Vagina (tissue), 2 donors: ENCODE measurements at regions not wholly inside any gene's neighbourhood (a gene's known extent, or its start where the extent isn't known, plus 50 kb on each side); places are given as distances from the start of the nearest gene placed in this dataset.

Source experiments
- DNase-seq, 2 donors: peaks; one replicate each; pipeline ENCODE4 v3.0.0-alpha.2; 2017; ENCODE audit errors: extremely low spot score in 2 of 2
- H3K27ac ChIP-seq: fragments of 200-600 bp; sonication (generic); one replicate; pipeline ENCODE4 v1.5.1; 2019
- H3K27me3 ChIP-seq: fragments of 200-600 bp; sonication (generic); one replicate; pipeline ENCODE4 v1.5.1; 2019
- H3K36me3 ChIP-seq, 2 donors: fragments of 200-600 bp; sonication (generic); one replicate each; pipeline ENCODE4 v1.5.1; 2017 to 2019
- H3K4me1 ChIP-seq: fragments of 200-600 bp; sonication (generic); one replicate; pipeline ENCODE4 v1.5.1; 2019
- H3K4me3 ChIP-seq, 2 donors: fragments of 200-600 bp; sonication (generic); 1 replicate in 1 of 2; 2 replicates in 1 of 2; pipeline ENCODE4 v1.5.1; 2016 to 2019
- H3K9me3 ChIP-seq: fragments of 200-600 bp; sonication (generic); one replicate; pipeline ENCODE4 v1.5.1; 2019
- POLR2A ChIP-seq, 2 donors: fragments of 450-650 bp; IDR thresholded peaks; one replicate each; pipeline ENCODE4 v1.6.1; 2017; ENCODE audit warnings: antibody characterized with exemption in 2 of 2, mild to moderate bottlenecking in 2 of 2, moderate library complexity in 2 of 2
- POLR2AphosphoS5 ChIP-seq, 2 donors: sonication (generic); formaldehyde crosslinking; IDR thresholded peaks; one replicate each; pipeline ENCODE4 v1.9.0; 2017; ENCODE audit warnings: antibody characterized with exemption in 2 of 2, mild to moderate bottlenecking in 2 of 2, low read depth in 1 of 2; ENCODE audit not compliant: insufficient read depth in 1 of 2
- intact Hi-C: fragments of 100-400 bp; cut with DNase I; formaldehyde crosslinking; loops from one replicate; pipeline ENCODE4 v1.15.1; 2023
- TF ChIP-seq, protein P1 (sequence below), 3 experiments: fragments of 450-650 bp in 2 of 3; fragments of 200-600 bp in 1 of 3; sonication (generic) in 1 of 3; IDR thresholded peaks; one replicate each; pipeline ENCODE4 v1.5.1; 2017 to 2019; ENCODE audit warnings: antibody characterized with exemption in 3 of 3, mild to moderate bottlenecking in 2 of 3, moderate library complexity in 2 of 3

DNA sequence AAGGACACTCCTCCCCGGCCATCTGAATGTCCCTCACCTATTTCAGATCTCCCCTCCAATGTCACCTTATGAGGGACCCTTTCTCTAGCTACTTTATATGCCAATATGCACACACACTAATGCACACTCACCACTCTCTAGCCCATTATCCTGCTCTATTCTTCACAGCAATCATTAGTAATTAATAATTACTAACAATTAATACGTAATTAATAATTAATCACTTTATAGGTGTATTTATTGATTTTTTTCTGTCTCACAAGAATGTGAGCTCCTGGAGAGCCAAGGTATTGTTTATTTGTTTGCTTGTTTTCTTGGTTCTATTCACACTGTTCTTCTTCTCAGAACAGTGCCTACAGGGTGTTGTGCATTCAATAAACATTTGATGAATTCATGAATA is 385.2 kb upstream of the DUSP10 start:
- TF ChIP-seq, protein P1, sequence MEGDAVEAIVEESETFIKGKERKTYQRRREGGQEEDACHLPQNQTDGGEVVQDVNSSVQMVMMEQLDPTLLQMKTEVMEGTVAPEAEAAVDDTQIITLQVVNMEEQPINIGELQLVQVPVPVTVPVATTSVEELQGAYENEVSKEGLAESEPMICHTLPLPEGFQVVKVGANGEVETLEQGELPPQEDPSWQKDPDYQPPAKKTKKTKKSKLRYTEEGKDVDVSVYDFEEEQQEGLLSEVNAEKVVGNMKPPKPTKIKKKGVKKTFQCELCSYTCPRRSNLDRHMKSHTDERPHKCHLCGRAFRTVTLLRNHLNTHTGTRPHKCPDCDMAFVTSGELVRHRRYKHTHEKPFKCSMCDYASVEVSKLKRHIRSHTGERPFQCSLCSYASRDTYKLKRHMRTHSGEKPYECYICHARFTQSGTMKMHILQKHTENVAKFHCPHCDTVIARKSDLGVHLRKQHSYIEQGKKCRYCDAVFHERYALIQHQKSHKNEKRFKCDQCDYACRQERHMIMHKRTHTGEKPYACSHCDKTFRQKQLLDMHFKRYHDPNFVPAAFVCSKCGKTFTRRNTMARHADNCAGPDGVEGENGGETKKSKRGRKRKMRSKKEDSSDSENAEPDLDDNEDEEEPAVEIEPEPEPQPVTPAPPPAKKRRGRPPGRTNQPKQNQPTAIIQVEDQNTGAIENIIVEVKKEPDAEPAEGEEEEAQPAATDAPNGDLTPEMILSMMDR (IDR thresholded peaks at IDR 0.05): no peak
- TF ChIP-seq POLR2AphosphoS5 (IDR thresholded peaks at IDR 0.05; ENCODE audit: insufficient read depth in 1 of 2, low read depth in 1 of 2) (no peak), POLR2A (IDR thresholded peaks at IDR 0.05) (no peak)
- DNase-seq: no peak
- intact Hi-C loops: no loop called here
- no peaks in the 10 kb centered on the region for H3K36me3 ChIP-seq
- H3K27ac ChIP-seq: no peak overlapping the region
- no peaks in the 10 kb centered on the region for H3K27me3 ChIP-seq
- no peak overlapping the region for H3K4me3 ChIP-seq
- no peaks in the 10 kb centered on the region for H3K4me1 ChIP-seq
- H3K9me3 ChIP-seq: no peaks in the 10 kb centered on the region

DNA sequence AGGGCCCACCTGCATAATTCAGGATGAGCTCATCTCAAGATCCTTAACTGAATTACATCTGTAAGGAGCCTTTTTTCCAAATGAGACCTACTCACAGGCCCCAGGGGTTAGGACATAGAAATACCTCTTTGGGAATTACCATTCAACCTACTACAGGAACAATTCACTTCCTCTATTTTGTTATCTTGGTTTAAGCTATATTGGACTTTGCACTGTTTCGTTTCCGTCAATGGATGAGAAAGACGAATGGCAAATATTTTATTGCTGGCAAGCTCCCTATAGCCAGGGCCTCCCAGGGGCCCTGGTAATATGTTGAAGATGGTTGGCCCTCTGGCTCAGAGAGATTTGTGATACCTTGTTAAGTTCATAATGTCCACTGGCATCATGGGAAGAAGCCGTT is 384.2 kb upstream of the DUSP10 start:
- H3K27ac ChIP-seq: no peak overlapping the region
- no peaks in the 10 kb centered on the region for H3K9me3 ChIP-seq
- DNase-seq: no peak
- TF ChIP-seq POLR2AphosphoS5 (IDR thresholded peaks at IDR 0.05; ENCODE audit: insufficient read depth in 1 of 2, low read depth in 1 of 2) (no peak), POLR2A (IDR thresholded peaks at IDR 0.05) (no peak)
- H3K36me3 ChIP-seq: no peaks in the 10 kb centered on the region
- no peaks in the 10 kb centered on the region for H3K4me1 ChIP-seq
- no peaks in the 10 kb centered on the region for H3K27me3 ChIP-seq
- intact Hi-C loops: no loop called here
- H3K4me3 ChIP-seq: no peak overlapping the region

DNA sequence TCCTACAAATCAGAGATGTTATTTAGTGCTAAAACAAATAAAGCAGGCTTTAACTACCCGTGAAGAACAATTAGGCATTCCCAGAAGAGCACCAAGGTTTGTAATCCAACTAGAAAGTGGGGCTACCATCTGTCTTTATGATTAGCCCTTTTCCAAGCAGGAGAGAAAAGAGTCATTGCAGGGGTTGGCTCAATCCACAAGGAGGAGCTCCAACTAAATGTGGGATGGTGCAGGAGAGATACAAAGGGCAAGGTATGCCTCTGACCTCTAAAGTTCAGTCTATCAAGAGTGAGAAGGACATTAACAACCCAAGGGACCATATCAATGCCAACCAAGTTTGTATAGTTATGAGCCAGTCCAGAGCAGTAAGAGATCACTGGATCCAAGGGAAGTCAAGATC is 382.7 kb upstream of the DUSP10 start:
- no peaks in the 10 kb centered on the region for H3K9me3 ChIP-seq
- intact Hi-C loops: no loop called here

DNA sequence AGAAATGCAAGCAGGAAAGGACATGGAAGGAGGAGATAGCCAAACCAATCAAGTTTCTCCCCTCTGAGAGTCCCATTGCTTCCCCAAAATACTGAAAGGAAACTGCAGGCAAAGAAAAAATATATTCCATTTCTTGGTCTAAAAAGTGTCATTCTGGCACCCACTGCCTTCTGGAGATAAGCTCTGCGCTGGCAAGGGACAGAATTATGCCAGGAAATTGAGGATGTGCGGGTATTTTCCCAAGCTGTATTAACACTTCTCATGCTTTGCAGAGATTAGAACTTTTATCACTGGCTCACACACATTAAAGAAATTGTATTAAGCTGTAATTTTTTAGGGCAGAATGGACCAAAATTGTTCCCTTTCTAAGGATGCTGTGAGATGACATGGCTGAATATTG is 381.2 kb upstream of the DUSP10 start:
- no peak for TF ChIP-seq POLR2A (IDR thresholded peaks at IDR 0.05)
- TF ChIP-seq POLR2AphosphoS5 (IDR thresholded peaks at IDR 0.05; ENCODE audit: insufficient read depth in 1 of 2, low read depth in 1 of 2): no peak
- TF ChIP-seq, protein P1 (IDR thresholded peaks at IDR 0.05): no peak

More for the DNA sequence above, 382.7 kb upstream of the DUSP10 start:
- DNase-seq: no peak
- TF ChIP-seq, protein P1 (IDR thresholded peaks at IDR 0.05): no peak
- no peak for TF ChIP-seq POLR2AphosphoS5 (IDR thresholded peaks at IDR 0.05; ENCODE audit: insufficient read depth in 1 of 2, low read depth in 1 of 2)
- no peak for TF ChIP-seq POLR2A (IDR thresholded peaks at IDR 0.05)
- no peak overlapping the region for H3K27ac ChIP-seq
- H3K36me3 ChIP-seq: no peaks in the 10 kb centered on the region
- H3K27me3 ChIP-seq: no peaks in the 10 kb centered on the region
- no peaks in the 10 kb centered on the region for H3K4me1 ChIP-seq
- H3K4me3 ChIP-seq: no peak overlapping the region

DNA sequence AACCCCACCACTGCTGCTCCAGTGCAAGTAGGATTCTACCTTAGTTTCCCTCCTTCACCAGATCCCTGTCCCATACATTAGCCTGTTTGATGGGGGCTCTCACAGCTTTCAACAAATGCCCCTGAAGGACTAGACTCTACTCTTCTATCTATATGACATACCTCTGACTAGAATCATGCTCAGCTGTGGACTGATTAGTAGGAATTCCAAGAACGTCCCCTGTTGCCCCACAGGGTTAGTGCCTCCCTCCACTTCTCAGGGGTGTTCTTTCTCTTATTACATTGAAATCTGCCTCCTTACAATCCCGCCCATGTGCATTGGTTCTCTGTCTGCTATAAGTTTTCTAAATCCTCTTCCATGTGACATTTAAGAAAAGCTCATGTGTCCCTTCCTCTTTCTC is 375.9 kb upstream of the DUSP10 start:
- intact Hi-C loops: no loop called here
- no peak overlapping the region for H3K4me3 ChIP-seq
- H3K36me3 ChIP-seq: no peaks in the 10 kb centered on the region
- DNase-seq: no peak
- TF ChIP-seq POLR2A (IDR thresholded peaks at IDR 0.05) (no peak), POLR2AphosphoS5 (IDR thresholded peaks at IDR 0.05; ENCODE audit: insufficient read depth in 1 of 2, low read depth in 1 of 2) (no peak)
- TF ChIP-seq, protein P1 (IDR thresholded peaks at IDR 0.05): no peak
- no peak overlapping the region for H3K27ac ChIP-seq
- no peaks in the 10 kb centered on the region for H3K9me3 ChIP-seq
- no peaks in the 10 kb centered on the region for H3K27me3 ChIP-seq
- H3K4me1 ChIP-seq: no peaks in the 10 kb centered on the region

More for the DNA sequence above, 381.2 kb upstream of the DUSP10 start:
- no peak for DNase-seq
- H3K36me3 ChIP-seq: no peaks in the 10 kb centered on the region
- no peaks in the 10 kb centered on the region for H3K4me1 ChIP-seq
- no peaks in the 10 kb centered on the region for H3K9me3 ChIP-seq
- intact Hi-C loops: no loop called here
- H3K4me3 ChIP-seq: no peak overlapping the region
- H3K27ac ChIP-seq: no peak overlapping the region
- no peaks in the 10 kb centered on the region for H3K27me3 ChIP-seq
